ENCODE measurements at regions not wholly inside any gene's neighbourhood (a gene's known extent, or its start where the extent isn't known, plus 50 kb on each side); places are given as distances from the start of the nearest gene placed in this dataset.
A peak's percentile ranks its signal among the peaks of the same experiment; 100 is the strongest.

DNA sequence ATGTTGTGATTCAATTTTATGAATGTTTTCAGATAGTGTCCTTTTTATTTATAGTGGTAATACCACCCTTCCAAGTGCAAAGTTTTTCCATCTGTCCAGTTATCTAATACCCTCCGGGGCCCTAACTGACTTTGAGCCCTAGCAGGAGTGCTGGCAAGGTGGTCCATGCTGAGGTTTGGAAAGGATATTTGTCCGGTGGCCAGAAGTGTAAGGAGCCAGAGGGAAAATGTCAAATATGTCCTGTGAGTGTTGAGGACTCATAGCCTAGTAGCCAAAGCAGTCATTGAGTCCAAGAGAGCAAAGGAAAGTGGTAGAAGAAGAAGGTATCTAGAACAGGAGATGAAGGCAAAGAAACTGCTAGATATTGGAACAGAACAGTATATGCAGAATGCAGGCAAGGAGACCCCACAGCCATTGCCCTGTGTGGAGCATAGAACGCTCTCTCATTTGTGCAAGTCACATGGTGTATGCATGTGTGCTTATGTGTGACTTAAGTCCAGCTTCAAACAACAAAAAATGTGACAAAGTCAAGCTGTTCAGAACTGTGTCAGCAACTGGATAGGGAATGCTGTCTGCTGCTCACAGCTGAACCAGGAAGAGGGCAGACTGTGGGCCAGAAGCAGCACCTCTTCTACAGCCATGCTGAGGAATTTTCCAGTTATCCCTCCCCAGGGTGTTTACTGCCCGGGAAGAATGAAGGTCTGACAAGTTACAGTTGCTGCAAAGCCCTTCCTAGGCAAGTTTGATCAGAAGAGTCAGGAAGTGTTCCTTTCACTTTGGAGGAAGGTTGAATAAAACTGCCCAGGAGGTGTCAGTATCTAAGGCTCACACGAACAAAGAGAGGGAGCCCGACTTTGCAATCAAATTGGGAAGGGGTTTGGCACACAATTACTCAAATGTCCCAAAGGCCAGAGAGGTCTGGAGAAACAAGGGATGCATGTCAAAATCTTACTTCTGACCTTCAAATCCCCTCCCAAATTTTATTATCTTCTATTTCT is 463.3 kb upstream of the DMAC1 start:
- DNase-seq (ENCODE audit: low read depth) = no peak

GRCh38 chr9:8261737-8262136 is 462.2 kb upstream of the DMAC1 start:
- no peak for DNase-seq (ENCODE audit: low read depth)

GRCh38 chr9:8259028-8259427 is 459.4 kb upstream of the DMAC1 start:
- DNase-seq (ENCODE audit: low read depth) = no peak

DNA sequence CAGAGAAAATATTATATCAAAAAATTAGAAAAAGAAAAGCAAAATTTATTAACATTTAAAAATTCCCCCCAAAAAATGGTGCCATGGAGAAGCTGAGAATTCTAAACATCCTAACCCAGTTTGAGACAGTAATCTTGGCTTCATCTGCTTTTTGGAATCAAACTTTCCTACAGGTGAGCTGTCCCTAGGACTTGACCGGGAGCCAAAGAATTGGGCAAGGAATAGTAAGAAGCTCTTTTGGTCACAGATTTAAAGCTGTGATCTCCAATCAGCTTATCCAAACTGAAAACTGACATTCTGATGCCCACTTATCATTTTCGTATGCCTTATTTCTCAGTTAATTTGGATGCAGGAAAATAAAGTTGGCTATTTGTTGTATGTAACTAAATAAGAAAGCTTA is 457.3 kb upstream of the DMAC1 start:
- DNase-seq (ENCODE audit: low read depth) = no peak

DNA sequence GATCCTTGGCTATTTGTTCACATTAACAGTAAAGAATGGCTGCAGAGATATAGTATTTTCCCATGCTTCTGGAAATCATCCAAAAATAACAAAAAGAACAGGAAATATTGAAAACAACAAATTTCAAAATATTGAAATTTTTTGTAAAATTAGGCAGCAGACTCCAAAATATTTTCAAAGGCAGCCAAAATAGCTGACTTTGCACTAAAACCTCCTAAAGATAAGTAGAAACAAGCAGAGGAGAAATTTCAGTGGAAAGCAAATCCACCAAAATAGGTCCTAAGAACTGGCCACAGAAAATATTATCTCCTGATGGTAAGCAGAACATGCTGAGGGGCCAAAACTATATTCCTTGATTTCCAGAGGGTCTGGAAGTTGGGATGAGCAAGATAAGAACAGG is 456.3 kb upstream of the DMAC1 start:
- DNase-seq (ENCODE audit: low read depth) = no peak

DNA sequence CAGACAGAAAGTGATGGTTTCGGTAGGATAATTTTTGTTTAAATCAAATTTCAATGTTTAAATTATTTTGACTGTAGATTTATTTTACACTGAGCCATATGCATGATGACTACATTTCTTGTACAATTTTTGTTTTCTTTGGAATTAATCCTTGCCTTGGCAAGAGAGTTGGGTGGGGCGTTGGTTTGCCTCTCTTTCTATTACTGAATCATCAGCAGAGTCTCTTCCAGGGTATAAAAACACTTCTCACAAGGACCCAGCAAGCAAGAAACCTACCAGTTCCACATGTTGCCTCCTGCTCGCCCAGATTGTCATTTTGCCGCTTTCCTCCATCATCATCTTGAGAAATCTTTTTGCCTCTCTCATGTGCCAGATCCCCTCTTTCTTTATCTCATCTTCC is 455.0 kb upstream of the DMAC1 start:
- no peak for DNase-seq (ENCODE audit: low read depth)

GRCh38 chr9:8252445-8252844 is 452.9 kb upstream of the DMAC1 start:
- no peak for DNase-seq (ENCODE audit: low read depth)

DNA sequence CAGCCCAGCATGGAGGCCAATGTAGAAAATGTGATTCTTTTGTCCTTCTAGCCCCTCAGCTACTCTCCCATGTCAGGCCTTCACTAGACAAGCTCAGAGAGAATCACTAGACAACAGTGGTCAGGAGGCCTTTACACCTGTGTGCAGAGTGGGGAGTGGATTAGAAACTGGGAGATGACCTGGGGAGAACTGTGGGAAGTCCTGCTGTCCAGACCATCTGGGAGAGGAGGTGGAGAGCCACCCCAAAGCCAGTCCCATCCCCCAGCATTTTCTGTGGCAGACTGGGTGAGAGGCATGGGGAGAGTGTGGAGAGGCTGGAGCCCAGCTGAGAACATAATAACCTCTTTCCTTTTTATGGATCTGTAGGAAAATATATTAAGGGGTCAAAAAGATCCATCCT is 452.0 kb upstream of the DMAC1 start:
- DNase-seq (ENCODE audit: low read depth) = no peak

DNA sequence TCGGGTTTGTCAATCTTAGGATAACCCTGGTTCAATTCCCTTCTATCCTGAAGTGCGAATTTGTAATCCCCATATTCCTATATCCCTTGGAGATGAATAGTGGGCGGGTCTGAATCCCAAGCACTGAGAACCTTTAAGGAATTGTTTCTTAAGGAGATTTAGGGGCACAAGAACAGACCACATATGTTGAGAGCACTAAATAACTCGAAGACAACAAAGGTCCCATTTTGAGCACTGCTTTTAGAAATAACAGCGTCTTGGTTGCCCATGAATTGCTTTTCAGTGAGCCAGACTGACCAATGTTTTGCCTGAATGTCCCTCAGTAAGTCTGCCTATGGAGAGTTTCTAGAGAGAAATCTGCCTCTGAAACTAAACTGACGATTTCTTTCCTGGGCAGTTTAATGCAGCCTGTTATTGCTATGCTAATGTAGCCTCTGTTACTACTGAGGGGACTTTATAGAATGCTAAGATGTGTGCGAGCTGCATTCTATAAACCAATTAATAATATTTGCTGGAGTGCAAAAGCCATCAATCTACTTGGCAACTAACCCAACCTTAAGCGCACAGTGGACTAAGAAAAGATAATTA is 445.0 kb upstream of the DMAC1 start:
- no peak for DNase-seq (ENCODE audit: low read depth)

- peak; percentile 72 for DNase-seq (ENCODE audit: low read depth)
Measured at GRCh38 chr9:8241201-8241600, 441.6 kb upstream of the DMAC1 start.

DNA sequence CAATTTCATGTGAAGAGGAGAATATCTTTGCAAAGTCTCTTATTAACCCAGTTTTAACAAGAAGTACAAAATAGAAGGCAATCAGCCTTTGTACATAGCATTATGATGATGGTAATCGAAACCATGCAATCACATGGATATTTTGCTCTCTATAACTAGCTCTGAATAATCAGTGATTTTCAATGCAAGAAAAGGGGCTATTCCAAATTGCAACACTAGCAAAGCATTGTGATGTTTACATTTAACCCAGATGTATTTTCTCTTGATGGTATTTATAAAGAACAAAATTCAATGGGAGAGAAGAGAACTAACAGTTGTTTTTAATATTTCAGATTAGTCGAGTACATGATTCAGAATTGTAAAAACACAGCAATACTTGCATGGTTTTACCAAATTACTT is 437.5 kb upstream of the DMAC1 start:
- no peak for DNase-seq (ENCODE audit: low read depth)

- DNase-seq (ENCODE audit: low read depth) = no peak
Measured at GRCh38 chr9:8235489-8235888, 435.9 kb upstream of the DMAC1 start.

GRCh38 chr9:8234316-8234715 is 434.7 kb upstream of the DMAC1 start:
- DNase-seq (ENCODE audit: low read depth) = no peak

DNA sequence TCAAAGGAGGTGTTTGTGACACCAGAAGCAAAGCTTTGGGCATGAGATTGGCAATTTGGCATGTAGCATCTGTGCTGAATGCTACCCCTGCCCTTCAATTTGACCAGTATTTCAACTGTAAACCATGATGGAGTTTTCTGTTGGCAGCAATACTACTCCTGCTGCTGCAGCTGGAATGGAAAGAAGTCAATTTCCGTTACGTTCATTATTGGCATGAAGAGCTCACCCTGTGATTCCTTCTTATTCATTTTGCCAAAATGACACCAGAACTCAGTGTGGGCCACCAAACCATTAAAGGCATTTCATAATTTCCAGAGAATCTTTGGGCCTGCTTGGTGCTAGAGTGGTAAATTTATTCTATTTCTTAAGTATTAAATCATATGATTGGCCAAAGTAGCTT is 433.1 kb upstream of the DMAC1 start:
- no peak for DNase-seq (ENCODE audit: low read depth)

DNA sequence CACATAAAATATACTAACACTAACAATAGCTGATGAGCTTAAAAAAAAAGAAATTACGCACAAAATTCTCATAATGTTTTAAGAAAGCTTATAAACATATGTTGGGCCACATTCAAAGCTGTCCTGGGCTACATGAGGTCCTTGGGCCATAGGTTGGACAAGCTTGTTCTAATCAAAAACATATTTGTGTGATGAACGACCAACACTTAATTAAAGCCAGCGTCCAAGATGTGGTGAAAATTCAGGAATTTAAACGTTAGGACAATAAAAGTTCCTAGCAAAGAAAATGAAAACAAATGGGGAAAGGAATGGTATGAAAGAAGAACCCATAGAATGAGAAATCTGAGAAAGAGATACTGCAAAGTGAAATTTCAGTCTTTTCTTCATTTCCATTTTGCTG is 429.6 kb upstream of the DMAC1 start:
- DNase-seq (ENCODE audit: low read depth) = no peak

- DNase-seq (ENCODE audit: low read depth) = no peak
Measured at GRCh38 chr9:8224381-8224801, 424.8 kb upstream of the DMAC1 start.

DNA sequence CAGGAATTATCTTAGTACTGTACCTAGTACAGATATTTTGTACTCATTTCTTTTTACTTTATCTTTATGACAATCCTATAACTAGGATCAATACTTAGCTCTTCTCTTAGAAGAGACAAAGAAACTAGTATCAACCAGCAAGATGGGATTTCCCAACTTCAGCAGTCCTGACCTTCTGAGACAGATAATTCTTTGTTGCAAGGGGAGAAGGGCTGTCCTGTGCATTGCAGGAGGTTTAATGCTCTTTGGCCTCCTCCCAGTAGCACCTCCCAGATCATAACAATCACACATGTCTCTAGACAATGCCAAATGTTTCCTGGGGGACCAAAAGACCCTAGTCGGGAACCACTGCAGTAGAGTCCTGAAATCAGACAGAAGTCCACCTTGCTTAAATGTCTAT is 424.3 kb upstream of the DMAC1 start:
- DNase-seq (ENCODE audit: low read depth) = no peak

DNA sequence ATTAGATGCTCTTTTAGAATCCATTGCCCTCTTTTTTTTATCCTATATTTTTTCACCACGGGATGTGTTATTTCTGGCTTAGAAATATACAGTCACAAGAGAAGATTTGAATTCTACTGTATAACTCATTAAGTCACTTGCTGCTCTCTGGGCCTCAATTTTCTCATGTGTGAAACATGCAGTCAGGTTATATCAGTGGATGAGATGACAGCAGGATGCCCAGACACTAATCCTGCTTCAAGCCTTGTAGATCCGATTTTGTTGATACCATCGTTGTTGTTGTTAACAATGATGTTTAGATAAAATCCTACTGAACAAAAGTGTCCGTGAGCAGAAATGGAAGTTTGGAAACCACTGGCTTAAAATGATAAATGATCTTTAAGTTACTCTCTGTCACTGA is 421.9 kb upstream of the DMAC1 start:
- DNase-seq (ENCODE audit: low read depth) = no peak

DNA sequence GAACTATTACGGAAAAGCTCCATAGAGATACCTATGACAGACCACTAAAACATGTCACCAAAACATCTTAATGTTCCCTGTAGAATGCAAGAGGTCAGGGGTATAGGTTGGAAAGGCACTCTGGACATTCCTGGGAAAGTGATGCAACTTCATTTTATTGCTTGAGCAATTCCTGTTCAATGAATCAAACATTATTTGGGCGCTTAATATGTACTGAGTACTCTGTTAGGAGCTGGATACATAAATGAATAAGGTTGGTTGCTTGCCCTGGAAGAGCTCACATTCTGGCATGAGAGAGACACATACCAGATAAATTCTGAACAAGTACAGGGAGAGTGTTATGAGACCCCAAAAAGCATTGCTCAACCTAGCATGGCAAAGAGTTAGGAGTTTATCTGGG is 408.9 kb upstream of the DMAC1 start:
- peak; percentile 64 for DNase-seq (ENCODE audit: low read depth)

GRCh38 chr9:8207596-8207995 is 408.0 kb upstream of the DMAC1 start:
- DNase-seq (ENCODE audit: low read depth) = no peak

- DNase-seq (ENCODE audit: low read depth) = no peak
Measured at GRCh38 chr9:8206720-8207119, 407.1 kb upstream of the DMAC1 start.

- peak; percentile 18 for DNase-seq (ENCODE audit: low read depth)
Measured at GRCh38 chr9:8205576-8205975, 406.0 kb upstream of the DMAC1 start.

- no peak for DNase-seq (ENCODE audit: low read depth)
Measured at GRCh38 chr9:8189881-8190280, 390.3 kb upstream of the DMAC1 start.

Data from renal cortical epithelial cell (primary cell).